Immature natural killer cell (primary cell): ENCODE measurements at regions not wholly inside any gene's neighbourhood (a gene's known extent, or its start where the extent isn't known, plus 50 kb on each side); places are given as distances from the start of the nearest gene placed in this dataset.

Experiments used
- DNase-seq, 3 donors: peaks; one replicate each; pipeline ENCODE4 v3.0.0; 2022; ENCODE audit warnings: mixed read lengths in 1 of 3
- H3K27ac Mint-ChIP-seq, 6 donors: one replicate each; pipeline ENCODE4 v1.8.0; 2020; ENCODE audit warnings: mixed read lengths in 6 of 6, mild to moderate bottlenecking in 5 of 6, inconsistent platforms in 4 of 6, moderate library complexity in 3 of 6
- H3K27me3 Mint-ChIP-seq, 3 donors: one replicate each; pipeline ENCODE4 v1.8.0; 2020 to 2021; ENCODE audit warnings: low read depth in 3 of 3, mild to moderate bottlenecking in 3 of 3, mixed read lengths in 3 of 3, moderate library complexity in 3 of 3, inconsistent platforms in 1 of 3
- H3K36me3 Mint-ChIP-seq, 3 donors: one replicate each; pipeline ENCODE4 v1.8.0; 2020; ENCODE audit warnings: mixed read lengths in 3 of 3, inconsistent platforms in 2 of 3, mild to moderate bottlenecking in 2 of 3
- H3K4me1 Mint-ChIP-seq, 2 donors: one replicate each; pipeline ENCODE4 v1.8.0; 2020; ENCODE audit warnings: inconsistent platforms in 2 of 2, mild to moderate bottlenecking in 2 of 2, mixed read lengths in 2 of 2, moderate library complexity in 1 of 2
- H3K4me3 Mint-ChIP-seq, 5 donors: one replicate each; pipeline ENCODE4 v1.8.0; 2020; ENCODE audit warnings: mild to moderate bottlenecking in 5 of 5, mixed read lengths in 5 of 5, inconsistent platforms in 3 of 5, moderate library complexity in 3 of 5
- H3K9me3 Mint-ChIP-seq, 6 donors: one replicate each; pipeline ENCODE4 v1.8.0; 2020; ENCODE audit warnings: mild to moderate bottlenecking in 6 of 6, mixed read lengths in 6 of 6, inconsistent platforms in 4 of 6, moderate library complexity in 3 of 6

DNA sequence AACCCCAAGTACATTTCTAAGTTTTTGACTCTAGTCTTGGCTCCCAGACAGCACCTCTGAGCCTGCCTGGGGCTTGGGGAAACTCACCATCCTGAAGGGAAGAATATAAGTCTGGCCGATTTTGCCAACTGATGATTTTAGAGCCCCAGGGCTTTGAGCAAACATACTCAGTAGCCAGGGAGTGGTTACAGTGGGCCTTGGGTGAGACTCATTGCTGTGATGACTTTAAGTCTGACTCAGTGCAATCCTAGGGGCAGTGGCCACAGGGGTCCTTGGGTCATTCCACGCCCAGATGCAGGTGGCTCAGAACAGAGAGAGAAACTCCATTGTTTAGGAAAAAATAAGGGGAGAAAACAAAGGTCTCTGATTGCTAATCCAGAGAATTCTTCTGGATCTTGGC, 312.0 kb upstream of the EDIL3 start:
- H3K36me3 Mint-ChIP-seq, result no peaks in the 10 kb centered on the region

DNA sequence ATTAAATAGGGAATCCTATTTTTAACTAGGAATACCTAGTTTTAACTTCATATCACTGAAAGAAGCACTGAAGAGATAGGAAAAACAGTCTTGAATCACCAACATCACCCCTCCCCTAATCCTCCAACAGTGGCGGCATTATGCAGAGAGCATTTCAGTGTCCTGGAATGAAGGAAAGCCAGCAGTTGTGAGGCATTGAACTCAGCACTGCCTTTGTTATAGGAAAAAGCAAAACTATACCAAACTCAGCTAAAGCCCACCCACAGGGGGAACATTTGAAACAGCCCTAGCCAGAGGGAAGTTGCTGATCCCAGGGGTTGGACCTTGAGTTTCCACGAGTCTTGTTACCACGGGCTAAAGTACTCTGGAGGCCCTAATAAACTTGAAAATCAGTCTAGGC, 310.6 kb upstream of the EDIL3 start:
- DNase-seq, result no peak
- Mint-ChIP-seq H3K27ac (no peak overlapping the region), H3K9me3 (peaks cover 16 to 56% (median 28%) of the 10 kb centered on the region in 6 donors), H3K27me3 (peaks cover 0 to 1% (median 0%) of the 10 kb centered on the region in 3 donors), H3K36me3 (no peaks in the 10 kb centered on the region), H3K4me3 (no peak overlapping the region), H3K4me1 (no peaks in the 10 kb centered on the region)

More for the DNA sequence above, 312.0 kb upstream of the EDIL3 start:
- Mint-ChIP-seq H3K27ac (no peak overlapping the region), H3K9me3 (peaks cover 11 to 53% (median 31%) of the 10 kb centered on the region in 6 donors), H3K27me3 (peaks cover 0 to 1% (median 0%) of the 10 kb centered on the region in 3 donors), H3K4me3 (no peak overlapping the region), H3K4me1 (no peaks in the 10 kb centered on the region)
- no peak for DNase-seq

DNA sequence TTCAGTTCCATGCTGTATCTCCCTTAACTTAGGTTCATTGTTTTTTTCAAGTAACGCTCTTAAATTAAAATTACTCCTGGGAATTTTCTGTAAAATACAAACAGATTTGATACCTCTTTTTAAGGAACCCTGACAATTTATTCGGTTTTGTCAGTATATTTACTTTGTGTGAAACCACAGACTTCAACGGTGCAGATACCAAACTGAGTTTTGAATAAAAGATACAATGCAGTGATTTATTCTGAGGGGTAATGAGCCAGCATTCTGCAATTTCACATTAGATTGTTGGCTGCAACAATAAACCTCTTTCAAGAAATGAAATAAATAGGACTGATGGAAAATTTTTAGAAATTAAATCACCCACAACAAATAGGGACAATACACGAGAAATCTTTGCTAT, 308.6 kb upstream of the EDIL3 start:
- Mint-ChIP-seq H3K9me3 (peaks cover 11 to 45% (median 20%) of the 10 kb centered on the region in 6 donors), H3K27ac (no peak overlapping the region), H3K36me3 (no peaks in the 10 kb centered on the region), H3K4me3 (no peak overlapping the region), H3K4me1 (no peaks in the 10 kb centered on the region), H3K27me3 (no peaks in the 10 kb centered on the region)
- DNase-seq, result no peak

DNA sequence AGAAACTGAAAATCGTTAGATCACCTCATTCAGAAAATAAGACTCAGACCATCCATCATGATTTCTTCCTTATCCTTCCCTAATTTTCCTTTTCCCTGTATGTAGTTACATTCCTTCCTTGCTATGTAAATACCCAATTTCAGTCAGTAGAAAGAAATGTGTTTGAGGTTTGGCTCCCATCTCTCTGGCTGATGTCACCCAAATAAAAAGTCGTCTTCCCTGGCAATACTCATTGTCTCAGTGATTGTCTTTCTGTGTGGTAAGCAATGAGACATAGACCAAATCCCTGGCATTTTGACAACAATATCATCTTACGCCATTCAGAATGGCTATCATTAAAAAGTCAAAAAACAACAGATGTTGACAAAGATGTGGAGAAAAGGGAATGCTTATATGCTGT, 303.9 kb upstream of the EDIL3 start:
- H3K9me3 Mint-ChIP-seq, result peaks cover 7 to 34% (median 15%) of the 10 kb centered on the region in 6 donors
- no peak overlapping the region for H3K4me3 Mint-ChIP-seq
- H3K36me3 Mint-ChIP-seq, result no peaks in the 10 kb centered on the region
- no peaks in the 10 kb centered on the region for H3K4me1 Mint-ChIP-seq
- no peaks in the 10 kb centered on the region for H3K27me3 Mint-ChIP-seq
- H3K27ac Mint-ChIP-seq, result no peak overlapping the region
- DNase-seq, result no peak

DNA sequence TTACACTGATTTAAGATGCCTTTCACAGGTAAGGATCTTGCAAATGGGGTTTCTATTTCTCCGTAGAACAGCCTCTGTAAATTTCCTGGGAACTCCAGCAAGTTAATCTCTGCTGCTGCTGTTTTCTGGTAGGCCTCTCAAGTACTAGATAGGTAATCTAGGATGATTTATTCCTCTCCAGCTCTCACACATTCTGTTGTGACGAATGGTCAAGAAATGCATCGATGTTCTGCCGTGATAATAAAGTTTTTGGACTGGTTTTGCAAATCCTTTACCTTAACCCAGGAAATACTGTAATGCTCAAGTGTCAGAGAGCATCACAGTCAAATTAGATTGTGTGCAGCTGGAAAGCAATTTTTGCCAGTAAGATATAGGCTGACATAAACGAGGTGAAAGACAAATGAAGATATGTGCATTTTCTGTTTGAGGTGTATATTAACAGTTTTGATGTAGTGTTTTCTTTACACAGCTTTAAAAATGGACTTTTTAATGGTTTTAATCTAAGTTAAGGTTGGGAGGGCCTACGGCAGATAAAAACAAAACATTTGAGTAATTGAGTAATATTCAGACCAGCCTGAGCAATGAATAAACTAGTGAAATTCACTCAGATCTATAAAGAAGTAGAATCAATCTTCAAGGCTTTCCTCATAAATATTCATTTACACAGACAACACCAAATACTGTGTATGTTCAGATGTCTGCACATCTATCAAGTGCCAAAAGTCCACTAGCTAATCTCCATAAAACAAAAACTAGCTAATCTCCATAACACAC, 300.6 kb upstream of the EDIL3 start:
- H3K4me3 Mint-ChIP-seq, result no peak overlapping the region
- H3K27me3 Mint-ChIP-seq, result no peaks in the 10 kb centered on the region
- no peak for DNase-seq
- H3K36me3 Mint-ChIP-seq, result no peaks in the 10 kb centered on the region
- H3K27ac Mint-ChIP-seq, result no peak overlapping the region
- H3K9me3 Mint-ChIP-seq, result peaks cover under 1 to 17% (median 7%) of the 10 kb centered on the region in 6 donors
- H3K4me1 Mint-ChIP-seq, result no peaks in the 10 kb centered on the region

DNA sequence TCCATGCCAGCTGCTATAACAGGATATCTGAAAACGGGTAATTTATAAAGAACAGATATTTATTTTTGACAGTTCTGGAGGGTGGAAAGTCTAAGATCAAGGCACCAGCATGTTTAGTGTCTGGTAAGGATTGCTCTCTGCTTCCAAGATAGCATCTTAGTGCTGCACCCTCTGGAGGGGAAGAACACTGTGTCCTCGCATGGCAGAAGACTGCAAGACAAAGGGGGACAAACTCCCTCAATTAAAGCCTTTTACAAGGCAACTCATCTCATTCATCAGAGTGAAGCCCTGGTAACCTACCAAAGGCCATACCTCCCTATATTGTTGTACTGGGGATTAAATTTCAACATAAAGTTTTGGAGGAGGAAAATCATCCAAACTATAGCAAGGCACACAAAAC, 298.9 kb upstream of the EDIL3 start:
- peaks cover 6 to 22% (median 11%) of the 10 kb centered on the region in 6 donors for H3K9me3 Mint-ChIP-seq
- H3K4me3 Mint-ChIP-seq, result no peak overlapping the region
- H3K4me1 Mint-ChIP-seq, result no peaks in the 10 kb centered on the region
- H3K27ac Mint-ChIP-seq, result no peak overlapping the region
- no peaks in the 10 kb centered on the region for H3K27me3 Mint-ChIP-seq
- no peaks in the 10 kb centered on the region for H3K36me3 Mint-ChIP-seq
- no peak for DNase-seq

DNA sequence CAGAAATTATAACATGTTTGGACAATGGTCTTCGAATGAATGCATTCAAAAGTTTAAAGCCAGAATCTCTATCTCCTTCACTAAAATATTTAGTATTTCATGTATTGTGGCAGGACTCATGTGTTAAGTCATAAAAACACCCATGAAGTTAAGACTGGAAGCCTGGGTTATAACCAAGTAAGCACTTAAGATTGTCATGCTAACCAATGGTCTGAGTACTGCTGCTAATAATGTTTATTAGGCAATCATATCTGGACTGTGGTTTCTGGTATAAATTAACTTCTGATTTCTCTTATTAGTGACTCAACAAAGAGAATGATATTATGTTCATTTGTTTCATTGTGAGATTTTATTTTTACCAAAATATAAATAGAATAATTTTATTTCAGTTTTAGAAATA, 297.9 kb upstream of the EDIL3 start:
- Mint-ChIP-seq H3K36me3 (no peaks in the 10 kb centered on the region), H3K27ac (no peak overlapping the region), H3K4me3 (no peak overlapping the region), H3K9me3 (peaks cover 4 to 22% (median 11%) of the 10 kb centered on the region in 6 donors), H3K27me3 (no peaks in the 10 kb centered on the region), H3K4me1 (no peaks in the 10 kb centered on the region)
- no peak for DNase-seq

DNA sequence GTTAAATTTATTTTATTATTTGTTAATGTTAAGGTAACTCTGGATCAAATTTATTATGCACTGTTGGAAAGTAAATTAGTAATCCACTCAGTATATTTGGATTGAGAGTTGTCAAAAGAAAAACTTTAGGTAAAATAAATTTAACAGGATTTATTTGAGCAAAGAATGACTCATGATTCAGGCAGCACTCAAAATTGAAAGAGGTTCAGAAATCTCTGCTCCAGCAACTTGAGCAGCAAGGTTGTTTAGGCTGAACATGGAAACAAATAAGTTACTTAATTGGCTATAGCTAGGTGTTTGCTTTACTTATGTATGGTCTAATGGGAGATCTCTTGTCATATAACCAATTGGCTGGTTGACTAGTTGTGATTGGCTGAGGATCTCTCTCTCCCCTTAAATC, 296.2 kb upstream of the EDIL3 start:
- Mint-ChIP-seq H3K27me3 (no peaks in the 10 kb centered on the region), H3K36me3 (no peaks in the 10 kb centered on the region), H3K4me3 (no peak overlapping the region), H3K27ac (no peak overlapping the region), H3K4me1 (no peaks in the 10 kb centered on the region), H3K9me3 (peaks cover 2 to 15% (median 12%) of the 10 kb centered on the region in 6 donors)
- no peak for DNase-seq

DNA sequence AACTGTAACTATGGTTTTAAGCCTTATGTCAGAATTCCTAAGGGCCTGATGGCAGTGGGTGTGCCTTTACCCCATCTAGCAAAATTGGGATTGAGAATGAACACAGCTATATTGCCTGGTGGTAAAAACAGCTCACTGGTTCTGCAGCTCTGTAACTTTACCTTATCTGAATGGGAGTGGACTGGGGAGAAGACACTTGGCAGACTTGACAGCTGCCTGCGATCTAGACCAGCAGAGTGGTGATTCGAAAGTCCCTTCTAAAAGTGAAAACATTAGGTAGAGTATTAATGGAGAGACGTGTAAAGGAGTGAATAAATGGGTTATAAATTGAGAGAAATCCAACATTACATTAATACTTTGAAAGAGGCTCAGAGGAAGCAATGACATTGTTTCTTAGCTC, 289.1 kb upstream of the EDIL3 start:
- no peaks in the 10 kb centered on the region for H3K4me1 Mint-ChIP-seq
- no peaks in the 10 kb centered on the region for H3K36me3 Mint-ChIP-seq
- H3K9me3 Mint-ChIP-seq, result peaks cover 3 to 45% (median 27%) of the 10 kb centered on the region in 6 donors
- H3K27me3 Mint-ChIP-seq, result no peaks in the 10 kb centered on the region
- no peak for DNase-seq
- H3K4me3 Mint-ChIP-seq, result no peak overlapping the region
- H3K27ac Mint-ChIP-seq, result no peak overlapping the region

DNA sequence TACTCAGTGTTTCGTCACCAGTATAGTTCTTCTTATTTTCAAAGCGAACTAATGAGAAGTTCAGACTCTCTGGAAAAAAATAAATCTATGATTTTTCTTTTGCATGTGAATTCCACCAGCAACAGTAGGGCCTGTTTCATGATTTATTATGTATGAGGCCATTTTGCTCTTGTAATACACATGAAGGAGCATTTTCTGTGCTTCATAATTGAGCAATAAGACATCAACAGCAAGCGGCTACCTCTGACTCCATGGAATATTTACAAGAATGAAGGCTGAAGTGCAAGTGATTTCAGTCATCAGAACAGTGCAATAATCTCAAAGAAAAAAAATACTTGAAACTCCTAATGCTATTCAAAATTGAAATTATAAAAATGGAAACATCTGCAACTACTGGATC, 282.9 kb upstream of the EDIL3 start:
- H3K4me1 Mint-ChIP-seq, result no peaks in the 10 kb centered on the region
- H3K36me3 Mint-ChIP-seq, result no peaks in the 10 kb centered on the region
- peaks cover 0 to 2% (median 2%) of the 10 kb centered on the region in 3 donors for H3K27me3 Mint-ChIP-seq
- no peak overlapping the region for H3K4me3 Mint-ChIP-seq
- DNase-seq, result no peak
- H3K27ac Mint-ChIP-seq, result no peak overlapping the region
- peaks cover 3 to 57% (median 27%) of the 10 kb centered on the region in 6 donors for H3K9me3 Mint-ChIP-seq

DNA sequence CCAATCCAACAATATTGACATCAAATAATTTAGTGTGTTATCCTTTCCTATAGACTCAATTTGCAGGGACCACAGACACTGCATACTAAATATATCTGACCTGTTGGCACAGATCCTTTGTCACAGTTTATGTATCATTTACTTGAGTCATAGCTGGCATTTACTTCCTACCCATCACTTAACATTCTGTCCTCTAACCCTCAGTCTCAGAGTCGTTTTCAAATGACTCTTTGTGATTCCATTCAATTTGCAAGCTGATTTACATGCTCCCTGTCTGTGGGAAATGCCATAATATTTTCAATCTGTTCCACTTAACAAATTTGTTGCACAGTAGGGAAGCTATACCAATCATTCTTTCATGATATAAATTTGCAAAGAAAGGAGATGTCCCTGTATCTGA, 265.7 kb upstream of the EDIL3 start:
- Mint-ChIP-seq H3K4me3 (no peak overlapping the region), H3K36me3 (no peaks in the 10 kb centered on the region), H3K27ac (no peak overlapping the region), H3K9me3 (peaks cover 2 to 32% (median 13%) of the 10 kb centered on the region in 6 donors), H3K4me1 (no peaks in the 10 kb centered on the region), H3K27me3 (peaks cover 0 to 3% (median 0%) of the 10 kb centered on the region in 3 donors)
- no peak for DNase-seq

DNA sequence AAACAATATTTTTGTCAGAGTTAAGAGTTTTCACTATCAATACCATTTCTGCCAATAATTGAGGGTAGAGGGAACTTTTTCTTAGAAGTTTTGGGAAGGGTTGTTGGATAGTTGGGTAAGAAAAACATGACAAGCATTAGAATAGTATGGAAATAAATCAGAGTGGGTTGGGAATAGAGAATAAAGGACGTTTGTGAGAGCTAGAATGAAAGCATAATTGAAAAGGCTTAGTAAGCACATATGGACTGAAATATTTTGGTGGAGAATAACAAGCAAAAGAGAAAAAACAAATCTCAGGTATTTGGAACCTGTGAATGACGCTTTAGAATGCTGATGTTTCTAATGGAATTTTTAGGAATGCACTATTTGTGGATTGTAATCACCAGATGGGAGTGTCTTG, 262.9 kb upstream of the EDIL3 start:
- H3K9me3 Mint-ChIP-seq, result peaks cover 2 to 54% (median 18%) of the 10 kb centered on the region in 6 donors
- H3K4me1 Mint-ChIP-seq, result no peaks in the 10 kb centered on the region

DNA sequence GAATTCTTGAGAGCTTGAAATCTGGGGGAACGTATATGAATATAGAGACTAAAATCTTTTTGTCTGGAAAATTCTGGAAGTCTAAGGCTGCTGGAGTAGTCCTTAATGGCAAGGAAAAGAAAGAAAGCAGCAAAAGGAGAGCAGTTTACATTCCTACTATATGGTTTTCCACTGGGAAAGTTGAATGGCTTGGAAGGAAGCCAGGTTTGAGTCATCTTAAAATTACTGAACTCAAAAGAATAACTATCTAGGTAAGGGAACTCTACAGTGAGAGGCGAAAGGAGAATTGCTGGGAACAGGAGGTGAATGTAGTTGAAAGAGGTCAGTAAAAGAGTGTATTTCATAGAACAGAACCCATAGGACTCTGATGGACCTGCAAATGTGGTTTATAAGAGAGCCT, 258.1 kb upstream of the EDIL3 start:
- DNase-seq, result no peak
- Mint-ChIP-seq H3K9me3 (peaks cover 0 to 38% (median 15%) of the 10 kb centered on the region in 6 donors), H3K27me3 (no peaks in the 10 kb centered on the region), H3K4me3 (no peak overlapping the region), H3K4me1 (no peaks in the 10 kb centered on the region), H3K36me3 (no peaks in the 10 kb centered on the region), H3K27ac (no peak overlapping the region)

More for the DNA sequence above, 262.9 kb upstream of the EDIL3 start:
- Mint-ChIP-seq H3K4me3 (no peak overlapping the region), H3K27me3 (peaks cover 0 to 3% (median 0%) of the 10 kb centered on the region in 3 donors), H3K27ac (no peak overlapping the region), H3K36me3 (no peaks in the 10 kb centered on the region)
- DNase-seq, result no peak

DNA sequence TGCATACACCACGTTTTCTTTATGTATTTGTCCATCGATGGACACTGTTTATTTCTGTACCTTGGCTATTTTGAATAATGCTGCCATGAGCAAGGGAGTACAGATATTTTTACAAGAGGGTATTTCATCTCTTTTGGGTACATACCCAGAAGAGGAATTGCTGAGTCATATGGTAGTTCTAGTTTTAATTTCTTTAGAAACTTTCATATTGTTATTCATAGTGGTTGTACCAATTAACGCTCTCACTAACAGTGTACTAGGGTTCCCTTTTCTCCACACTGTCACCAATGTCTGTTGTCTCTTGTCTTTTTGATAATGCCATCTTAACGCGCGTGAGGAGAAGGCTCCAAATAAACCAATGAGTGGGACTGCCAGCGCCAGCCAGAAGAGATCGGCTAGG, 257.6 kb upstream of the EDIL3 start:
- Mint-ChIP-seq H3K36me3 (no peaks in the 10 kb centered on the region), H3K4me3 (no peak overlapping the region), H3K4me1 (no peaks in the 10 kb centered on the region), H3K27ac (no peak overlapping the region), H3K9me3 (peaks cover 0 to 41% (median 11%) of the 10 kb centered on the region in 6 donors), H3K27me3 (no peaks in the 10 kb centered on the region)
- DNase-seq, result no peak
